Uterus (tissue), 3 donors: ENCODE measurements at regions not wholly inside any gene's neighbourhood (a gene's known extent, or its start where the extent isn't known, plus 50 kb on each side); places are given as distances from the start of the nearest gene placed in this dataset.

Experiments
- DNase-seq, 2 donors: peaks; one replicate each; pipeline ENCODE4 v3.0.0-alpha.2; 2019 to 2020
- H3K27ac ChIP-seq, 2 donors: fragments of 200-600 bp; sonication (generic); 1 replicate in 1 of 2; 2 replicates in 1 of 2; pipeline ENCODE4 v1.5.1; 2016 to 2018
- H3K27me3 ChIP-seq, 2 donors: fragments of 200-600 bp; sonication (generic); one replicate each; pipeline ENCODE4 v1.5.1; 2018 to 2019; ENCODE audit warnings: control low read depth in 1 of 2
- H3K36me3 ChIP-seq, 2 donors: fragments of 200-600 bp; sonication (generic); one replicate each; pipeline ENCODE4 v1.5.1; 2019; ENCODE audit warnings: control low read depth in 1 of 2
- H3K4me1 ChIP-seq, 2 donors: fragments of 200-600 bp; sonication (generic); one replicate each; pipeline ENCODE4 v1.5.1; 2018 to 2019; ENCODE audit warnings: control low read depth in 1 of 2
- H3K4me3 ChIP-seq, 2 donors: fragments of 200-600 bp; sonication (generic); 1 replicate in 1 of 2; 2 replicates in 1 of 2; pipeline ENCODE4 v1.5.1; 2018 to 2019; ENCODE audit warnings: mild to moderate bottlenecking in 1 of 2
- H3K9me3 ChIP-seq, 2 donors: fragments of 200-600 bp; sonication (generic); one replicate each; pipeline ENCODE4 v1.5.1; 2019; ENCODE audit warnings: control low read depth in 1 of 2
- CTCF ChIP-seq, 4 experiments: fragments of 200-600 bp in 2 of 4; fragments of 450-650 bp in 2 of 4; sonication (generic) in 2 of 4; IDR thresholded peaks; one replicate each; pipeline ENCODE4 v1.5.1; 2016 to 2019; ENCODE audit warnings: antibody characterized with exemption in 4 of 4, mild to moderate bottlenecking in 2 of 4, moderate library complexity in 1 of 4
- POLR2A ChIP-seq, 2 donors: fragments of 450-650 bp; IDR thresholded peaks; one replicate each; pipeline ENCODE4 v1.6.1; 2016; ENCODE audit warnings: antibody characterized with exemption in 2 of 2, mild to moderate bottlenecking in 1 of 2, moderate library complexity in 1 of 2
- intact Hi-C: fragments of 100-400 bp; cut with DNase I; formaldehyde crosslinking; loops from one replicate; pipeline ENCODE4 v1.15.1; 2023; ENCODE audit warnings: low total_unique reads
- donor health status: DM: yes; HTN: yes; CAD: no.

- no peak for TF ChIP-seq POLR2A (IDR thresholded peaks at IDR 0.05)
- TF ChIP-seq CTCF (IDR thresholded peaks at IDR 0.05): no peak
- no peak overlapping the region for H3K27ac ChIP-seq
- H3K4me1 ChIP-seq: no peaks in the 10 kb centered on the region
- no peaks in the 10 kb centered on the region for H3K36me3 ChIP-seq
- no peaks in the 10 kb centered on the region for H3K9me3 ChIP-seq
- no peak for DNase-seq
- no peaks in the 10 kb centered on the region for H3K27me3 ChIP-seq
- H3K4me3 ChIP-seq: no peak overlapping the region
- intact Hi-C loops: no loop called here
Measured at GRCh38 chr14:28589792-28590191, 176.8 kb upstream of the FOXG1 start.

GRCh38 chr14:28596391-28596790 is 170.2 kb upstream of the FOXG1 start:
- intact Hi-C loops: no loop called here
- no peak overlapping the region for H3K27ac ChIP-seq
- no peak for DNase-seq
- no peak for TF ChIP-seq POLR2A (IDR thresholded peaks at IDR 0.05)
- TF ChIP-seq CTCF (IDR thresholded peaks at IDR 0.05): no peak
- no peaks in the 10 kb centered on the region for H3K4me1 ChIP-seq
- H3K36me3 ChIP-seq: no peaks in the 10 kb centered on the region
- no peaks in the 10 kb centered on the region for H3K9me3 ChIP-seq
- no peaks in the 10 kb centered on the region for H3K27me3 ChIP-seq
- no peak overlapping the region for H3K4me3 ChIP-seq

- no peaks in the 10 kb centered on the region for H3K27me3 ChIP-seq
- no peak for TF ChIP-seq POLR2A (IDR thresholded peaks at IDR 0.05)
- TF ChIP-seq CTCF (IDR thresholded peaks at IDR 0.05): no peak
- H3K9me3 ChIP-seq: no peaks in the 10 kb centered on the region
- no peak overlapping the region for H3K27ac ChIP-seq
- H3K4me1 ChIP-seq: no peaks in the 10 kb centered on the region
- no peak for DNase-seq
- no peaks in the 10 kb centered on the region for H3K36me3 ChIP-seq
- intact Hi-C loops: no loop called here
- H3K4me3 ChIP-seq: no peak overlapping the region
Measured at GRCh38 chr14:28599191-28599590, 167.4 kb upstream of the FOXG1 start.

- H3K27ac ChIP-seq: no peak overlapping the region
- no peaks in the 10 kb centered on the region for H3K4me1 ChIP-seq
- no peak for DNase-seq
- H3K9me3 ChIP-seq: no peaks in the 10 kb centered on the region
- H3K4me3 ChIP-seq: no peak overlapping the region
- no peaks in the 10 kb centered on the region for H3K27me3 ChIP-seq
- intact Hi-C loops: no loop called here
- TF ChIP-seq CTCF (IDR thresholded peaks at IDR 0.05) (no peak), POLR2A (IDR thresholded peaks at IDR 0.05) (no peak)
- no peaks in the 10 kb centered on the region for H3K36me3 ChIP-seq
Measured at GRCh38 chr14:28599605-28600004, 167.0 kb upstream of the FOXG1 start.

GRCh38 chr14:28603606-28604005 is 163.0 kb upstream of the FOXG1 start:
- H3K9me3 ChIP-seq: no peaks in the 10 kb centered on the region
- H3K27ac ChIP-seq: no peak overlapping the region
- no peak for DNase-seq
- H3K4me1 ChIP-seq: no peaks in the 10 kb centered on the region
- H3K4me3 ChIP-seq: no peak overlapping the region
- H3K27me3 ChIP-seq: no peaks in the 10 kb centered on the region
- intact Hi-C loops: no loop called here
- no peak for TF ChIP-seq CTCF (IDR thresholded peaks at IDR 0.05)
- TF ChIP-seq POLR2A (IDR thresholded peaks at IDR 0.05): no peak
- no peaks in the 10 kb centered on the region for H3K36me3 ChIP-seq
